SU-DHL-6 (cell line): ENCODE measurements at regions not wholly inside any gene's neighbourhood (a gene's known extent, or its start where the extent isn't known, plus 50 kb on each side); places are given as distances from the start of the nearest gene placed in this dataset.

ENCODE experiments used
- H2AFZ ChIP-seq: fragments of 200-600 bp; sonication (generic); 2 replicates; pipeline ENCODE4 v1.6.1; 2014; ENCODE audit warnings: low read depth, mild to moderate bottlenecking, moderate library complexity, mixed read lengths, antibody characterized with exemption, low read length; ENCODE audit not compliant: severe bottlenecking
- H3F3A ChIP-seq: fragments of 200-600 bp; shearing (Covaris generic); 2 replicates; pipeline ENCODE4 v1.6.0; 2016; ENCODE audit warnings: antibody characterized with exemption, mild to moderate bottlenecking; ENCODE audit not compliant: insufficient read depth
- H3K27ac ChIP-seq: fragments of 200-600 bp; sonication (generic); 2 replicates; pipeline ENCODE4 v1.5.1; 2016; ENCODE audit warnings: low read depth, mild to moderate bottlenecking, low read length, moderate library complexity, mixed read lengths
- H3K27me3 ChIP-seq: fragments of 200-600 bp; sonication (generic), shearing (Covaris generic); 2 replicates; pipeline ENCODE4 v1.6.0; 2014; ENCODE audit warnings: mild to moderate bottlenecking, low read length
- H3K36me3 ChIP-seq: fragments of 200-600 bp; sonication (generic); 2 replicates; pipeline ENCODE4 v1.6.1; 2014; ENCODE audit warnings: mild to moderate bottlenecking, low read length, mixed read lengths
- H3K4me2 ChIP-seq: fragments of 300-600, 200-600 bp; shearing (Covaris generic), sonication (generic); 2 replicates; pipeline ENCODE4 v1.6.0; 2014; ENCODE audit warnings: low read length, low read depth, mild to moderate bottlenecking; ENCODE audit not compliant: poor library complexity, severe bottlenecking
- H3K4me3 ChIP-seq: fragments of 200-600 bp; sonication (generic); 2 replicates; pipeline ENCODE4 v1.5.1; 2014; ENCODE audit warnings: antibody characterized with exemption, low read length, mild to moderate bottlenecking, mixed read lengths; ENCODE audit not compliant: insufficient read depth, poor library complexity, severe bottlenecking
- H3K79me2 ChIP-seq: fragments of 200-600 bp; sonication (generic); 2 replicates; pipeline ENCODE4 v1.6.1; 2014; ENCODE audit warnings: mild to moderate bottlenecking, low read length, moderate library complexity; ENCODE audit not compliant: insufficient read depth
- H3K9ac ChIP-seq: fragments of 200-600 bp; sonication (generic); 2 replicates; pipeline ENCODE4 v1.7.0; 2014; ENCODE audit warnings: mild to moderate bottlenecking, low read length
- H3K9me2 ChIP-seq: fragments of 200-600 bp; sonication (generic); replicated peaks from 2 replicates; pipeline ENCODE4 v1.6.1; 2014; ENCODE audit warnings: low read length; ENCODE audit not compliant: insufficient read depth
- H3K9me3 ChIP-seq: fragments of 200-600 bp; sonication (generic); 2 replicates; pipeline ENCODE4 v1.6.1; 2014; ENCODE audit warnings: low read length, mixed read lengths; ENCODE audit not compliant: insufficient read depth
- H4K20me1 ChIP-seq: fragments of 200-600 bp; sonication (generic); 2 replicates; pipeline ENCODE4 v1.6.1; 2014; ENCODE audit warnings: low read depth, mild to moderate bottlenecking, antibody characterized with exemption, low read length, moderate library complexity, mixed read lengths
- EZH2phosphoT487 ChIP-seq: fragments of 200-600 bp; sonication (generic), shearing (Covaris generic); conservative IDR thresholded peaks from 2 replicates; pipeline ENCODE4 v1.6.1; 2018; ENCODE audit warnings: mild to moderate bottlenecking, antibody characterized with exemption, low read length, moderate library complexity, mixed read lengths
- TF ChIP-seq, protein P1 (sequence below): fragments of 200-600 bp; sonication (generic); IDR thresholded peaks from one replicate; pipeline ENCODE4 v1.5.1; 2017; ENCODE audit warnings: antibody characterized with exemption, mild to moderate bottlenecking, low read length, moderate library complexity; ENCODE audit not compliant: insufficient read depth, poor library complexity, severe bottlenecking

DNA sequence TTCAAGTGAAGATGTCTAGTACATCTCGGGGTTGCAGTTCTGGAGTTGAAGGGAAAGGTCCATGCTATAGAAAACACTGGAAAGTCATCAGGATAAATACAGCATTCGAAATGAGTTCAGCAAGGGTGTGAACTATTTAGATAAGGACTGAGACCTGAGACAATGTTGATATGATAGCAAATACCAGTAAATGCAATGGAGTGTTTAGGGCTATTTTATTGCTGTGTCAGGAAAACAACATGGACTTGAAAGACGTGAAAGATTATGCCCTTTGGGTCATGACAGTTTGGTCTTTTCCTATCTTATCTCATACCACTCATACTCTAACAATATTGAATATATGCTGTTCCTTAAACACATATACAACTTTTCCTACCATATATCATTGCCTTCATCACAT, 1776.2 kb upstream of the SEL1L start:
- Histone ChIP-seq H2AFZ (no peak overlapping the region), H3K27me3 (no peaks in the 10 kb centered on the region), H3F3A (no peaks in the 10 kb centered on the region), H3K36me3 (no peaks in the 10 kb centered on the region), H4K20me1 (no peaks in the 10 kb centered on the region), H3K4me3 (no peak overlapping the region), H3K9me3 (no peaks in the 10 kb centered on the region), H3K4me2 (no peak overlapping the region), H3K9ac (no peak overlapping the region), H3K79me2 (no peaks in the 10 kb centered on the region), H3K9me2 (no peaks in the 10 kb centered on the region), H3K27ac (no peak overlapping the region)
- TF ChIP-seq, protein P1, sequence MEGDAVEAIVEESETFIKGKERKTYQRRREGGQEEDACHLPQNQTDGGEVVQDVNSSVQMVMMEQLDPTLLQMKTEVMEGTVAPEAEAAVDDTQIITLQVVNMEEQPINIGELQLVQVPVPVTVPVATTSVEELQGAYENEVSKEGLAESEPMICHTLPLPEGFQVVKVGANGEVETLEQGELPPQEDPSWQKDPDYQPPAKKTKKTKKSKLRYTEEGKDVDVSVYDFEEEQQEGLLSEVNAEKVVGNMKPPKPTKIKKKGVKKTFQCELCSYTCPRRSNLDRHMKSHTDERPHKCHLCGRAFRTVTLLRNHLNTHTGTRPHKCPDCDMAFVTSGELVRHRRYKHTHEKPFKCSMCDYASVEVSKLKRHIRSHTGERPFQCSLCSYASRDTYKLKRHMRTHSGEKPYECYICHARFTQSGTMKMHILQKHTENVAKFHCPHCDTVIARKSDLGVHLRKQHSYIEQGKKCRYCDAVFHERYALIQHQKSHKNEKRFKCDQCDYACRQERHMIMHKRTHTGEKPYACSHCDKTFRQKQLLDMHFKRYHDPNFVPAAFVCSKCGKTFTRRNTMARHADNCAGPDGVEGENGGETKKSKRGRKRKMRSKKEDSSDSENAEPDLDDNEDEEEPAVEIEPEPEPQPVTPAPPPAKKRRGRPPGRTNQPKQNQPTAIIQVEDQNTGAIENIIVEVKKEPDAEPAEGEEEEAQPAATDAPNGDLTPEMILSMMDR: no peak
- TF ChIP-seq EZH2phosphoT487: no peak

DNA sequence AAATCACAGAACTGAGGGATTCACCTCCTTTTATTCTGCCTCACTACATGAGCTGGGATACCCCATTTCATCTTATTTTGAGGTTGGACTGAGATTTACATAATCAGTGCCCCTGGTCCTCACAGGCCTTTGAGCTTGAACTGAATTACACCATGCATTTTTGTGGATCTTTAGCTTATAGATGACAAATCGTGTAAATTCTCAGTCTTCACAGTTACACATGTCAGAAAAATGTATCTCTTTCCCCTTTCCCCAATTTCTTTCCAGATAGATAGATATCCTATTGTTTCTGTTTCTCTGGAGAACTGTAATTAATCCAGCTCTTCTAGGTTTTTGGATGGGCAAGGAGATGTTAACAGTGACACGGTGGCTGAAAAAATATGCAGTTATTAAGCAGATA, 1778.9 kb upstream of the SEL1L start:
- Histone ChIP-seq H3K4me2 (no peak overlapping the region), H3K27me3 (no peaks in the 10 kb centered on the region), H3K36me3 (no peaks in the 10 kb centered on the region), H3F3A (no peaks in the 10 kb centered on the region), H4K20me1 (no peaks in the 10 kb centered on the region), H3K79me2 (no peaks in the 10 kb centered on the region), H3K9ac (no peak overlapping the region), H3K4me3 (no peak overlapping the region), H2AFZ (no peak overlapping the region), H3K9me2 (no peaks in the 10 kb centered on the region), H3K27ac (no peak overlapping the region), H3K9me3 (no peaks in the 10 kb centered on the region)
- TF ChIP-seq, protein P1: no peak
- TF ChIP-seq EZH2phosphoT487: no peak

DNA sequence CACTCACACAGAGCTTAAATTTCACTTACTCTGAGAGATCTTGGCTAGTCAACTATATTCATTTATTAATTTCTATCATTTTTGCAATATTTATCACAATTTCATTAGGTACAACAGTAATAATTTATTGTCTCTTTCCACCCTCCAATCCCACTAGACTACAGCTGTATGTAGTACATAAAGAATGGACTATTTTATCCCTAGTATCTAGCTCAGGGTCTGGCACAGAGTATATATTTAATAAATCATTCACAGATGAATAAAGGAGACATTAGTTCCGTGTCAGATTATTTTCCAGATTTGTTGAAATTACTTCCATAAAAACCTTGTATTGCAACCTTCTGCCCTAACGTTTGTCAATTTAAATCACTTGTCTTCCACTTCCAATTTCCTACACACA, 1781.1 kb upstream of the SEL1L start:
- no peaks in the 10 kb centered on the region for H3K79me2 ChIP-seq
- H3K4me2 ChIP-seq: no peak overlapping the region
- no peaks in the 10 kb centered on the region for H3K9me2 ChIP-seq
- no peak overlapping the region for H2AFZ ChIP-seq
- no peaks in the 10 kb centered on the region for H4K20me1 ChIP-seq
- no peak overlapping the region for H3K9ac ChIP-seq
- H3K27ac ChIP-seq: no peak overlapping the region
- no peaks in the 10 kb centered on the region for H3K27me3 ChIP-seq
- TF ChIP-seq, protein P1: no peak
- TF ChIP-seq EZH2phosphoT487: no peak
- H3K9me3 ChIP-seq: no peaks in the 10 kb centered on the region
- no peaks in the 10 kb centered on the region for H3F3A ChIP-seq
- H3K36me3 ChIP-seq: no peaks in the 10 kb centered on the region
- H3K4me3 ChIP-seq: no peak overlapping the region
